OCI-LY3 (cell line): ENCODE measurements at regions not wholly inside any gene's neighbourhood (a gene's known extent, or its start where the extent isn't known, plus 50 kb on each side); places are given as distances from the start of the nearest gene placed in this dataset.

ENCODE experiments used
- H2AFZ ChIP-seq: fragments of 200-600, 300-600 bp; shearing (Covaris generic); 2 replicates; pipeline ENCODE4 v1.6.0; 2014; ENCODE audit warnings: antibody characterized with exemption, low read depth, low read length
- H3K27ac ChIP-seq: fragments of 200-600, 300-600 bp; sonication (generic); 2 replicates; pipeline ENCODE4 v1.5.1; 2014; ENCODE audit warnings: mild to moderate bottlenecking, low read length, moderate library complexity, mixed read lengths
- H3K27me3 ChIP-seq: fragments of 200-600, 300-600 bp; sonication (generic); 2 replicates; pipeline ENCODE4 v1.6.1; 2014; ENCODE audit warnings: low read depth, low read length, mixed read lengths
- H3K36me3 ChIP-seq: fragments of 200-600, 300-600 bp; sonication (generic); replicated peaks from 2 replicates; pipeline ENCODE3; 2014; ENCODE audit warnings: low read depth, low read length, mixed read lengths
- H3K4me1 ChIP-seq: fragments of 300-600, 200-600 bp; sonication (generic); 2 replicates; pipeline ENCODE4 v1.6.1; 2014; ENCODE audit warnings: low read length, mixed read lengths
- H3K4me2 ChIP-seq: fragments of 200-600, 300-600 bp; sonication (generic); 2 replicates; pipeline ENCODE4 v1.6.1; 2014; ENCODE audit warnings: low read length, mixed read lengths
- H3K4me3 ChIP-seq: fragments of 300-600, 200-600 bp; sonication (generic); 2 replicates; pipeline ENCODE4 v1.5.1; 2014; ENCODE audit warnings: antibody characterized with exemption, mild to moderate bottlenecking, low read length, moderate library complexity
- H3K79me2 ChIP-seq: fragments of 300-600, 200-600 bp; shearing (Covaris generic); 2 replicates; pipeline ENCODE4 v1.6.1; 2014; ENCODE audit warnings: mild to moderate bottlenecking, low read length, mixed read lengths
- H3K9ac ChIP-seq: fragments of 300-600, 200-600 bp; shearing (Covaris generic); 2 replicates; pipeline ENCODE4 v1.6.0; 2014; ENCODE audit warnings: mild to moderate bottlenecking, low read length, moderate library complexity
- H3K9me3 ChIP-seq: fragments of 200-600, 300-600 bp; shearing (Covaris generic); 2 replicates; pipeline ENCODE4 v1.6.1; 2014; ENCODE audit warnings: low read length, mixed read lengths; ENCODE audit not compliant: insufficient read depth
- H4K20me1 ChIP-seq: fragments of 200-600, 300-600 bp; sonication (generic); 2 replicates; pipeline ENCODE4 v1.6.1; 2016; ENCODE audit warnings: low read length, mixed read lengths; ENCODE audit not compliant: insufficient read depth
- EZH2phosphoT487 ChIP-seq: fragments of 200-600 bp; shearing (Covaris generic); IDR thresholded peaks from 2 replicates; pipeline ENCODE4 v1.6.1; 2018; ENCODE audit warnings: antibody characterized with exemption, mixed run types, low read depth
- TF ChIP-seq, protein P1 (sequence below): fragments of 200-600, 300-600 bp; sonication (generic); IDR thresholded peaks from 2 replicates; pipeline ENCODE4 v1.5.1; 2014; ENCODE audit warnings: antibody characterized with exemption, low read length, low read depth

DNA sequence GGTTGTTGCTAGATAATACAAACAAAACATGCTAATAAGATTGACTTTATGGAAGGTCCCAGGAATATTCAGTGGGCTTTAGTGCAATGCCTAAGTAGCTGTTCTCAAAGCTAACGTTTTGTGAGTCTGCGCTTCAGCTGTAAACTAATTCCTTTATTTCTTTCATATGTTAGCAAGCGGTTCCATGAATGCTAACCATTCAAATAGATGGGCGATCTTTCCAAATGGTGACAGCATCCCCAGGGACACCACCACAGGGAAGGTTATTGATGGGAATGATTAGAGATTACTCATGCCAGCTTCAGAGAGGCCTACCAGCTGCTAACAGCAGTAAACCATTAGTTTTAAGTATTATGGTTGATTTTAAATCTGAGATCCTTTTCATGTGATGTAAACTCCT, 405.7 kb upstream of the MCTP2 start:
- H4K20me1 ChIP-seq, result no peaks in the 10 kb centered on the region
- H3K36me3 ChIP-seq, result no peaks in the 10 kb centered on the region
- no peak overlapping the region for H3K4me2 ChIP-seq
- no peak overlapping the region for H3K9ac ChIP-seq
- H3K27ac ChIP-seq, result no peak overlapping the region
- H3K4me3 ChIP-seq, result no peak overlapping the region
- no peak for TF ChIP-seq EZH2phosphoT487
- TF ChIP-seq, protein P1, sequence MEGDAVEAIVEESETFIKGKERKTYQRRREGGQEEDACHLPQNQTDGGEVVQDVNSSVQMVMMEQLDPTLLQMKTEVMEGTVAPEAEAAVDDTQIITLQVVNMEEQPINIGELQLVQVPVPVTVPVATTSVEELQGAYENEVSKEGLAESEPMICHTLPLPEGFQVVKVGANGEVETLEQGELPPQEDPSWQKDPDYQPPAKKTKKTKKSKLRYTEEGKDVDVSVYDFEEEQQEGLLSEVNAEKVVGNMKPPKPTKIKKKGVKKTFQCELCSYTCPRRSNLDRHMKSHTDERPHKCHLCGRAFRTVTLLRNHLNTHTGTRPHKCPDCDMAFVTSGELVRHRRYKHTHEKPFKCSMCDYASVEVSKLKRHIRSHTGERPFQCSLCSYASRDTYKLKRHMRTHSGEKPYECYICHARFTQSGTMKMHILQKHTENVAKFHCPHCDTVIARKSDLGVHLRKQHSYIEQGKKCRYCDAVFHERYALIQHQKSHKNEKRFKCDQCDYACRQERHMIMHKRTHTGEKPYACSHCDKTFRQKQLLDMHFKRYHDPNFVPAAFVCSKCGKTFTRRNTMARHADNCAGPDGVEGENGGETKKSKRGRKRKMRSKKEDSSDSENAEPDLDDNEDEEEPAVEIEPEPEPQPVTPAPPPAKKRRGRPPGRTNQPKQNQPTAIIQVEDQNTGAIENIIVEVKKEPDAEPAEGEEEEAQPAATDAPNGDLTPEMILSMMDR, result no peak
- H2AFZ ChIP-seq, result no peak overlapping the region
- H3K27me3 ChIP-seq, result no peaks in the 10 kb centered on the region
- no peaks in the 10 kb centered on the region for H3K9me3 ChIP-seq
- H3K79me2 ChIP-seq, result no peaks in the 10 kb centered on the region
- no peaks in the 10 kb centered on the region for H3K4me1 ChIP-seq

DNA sequence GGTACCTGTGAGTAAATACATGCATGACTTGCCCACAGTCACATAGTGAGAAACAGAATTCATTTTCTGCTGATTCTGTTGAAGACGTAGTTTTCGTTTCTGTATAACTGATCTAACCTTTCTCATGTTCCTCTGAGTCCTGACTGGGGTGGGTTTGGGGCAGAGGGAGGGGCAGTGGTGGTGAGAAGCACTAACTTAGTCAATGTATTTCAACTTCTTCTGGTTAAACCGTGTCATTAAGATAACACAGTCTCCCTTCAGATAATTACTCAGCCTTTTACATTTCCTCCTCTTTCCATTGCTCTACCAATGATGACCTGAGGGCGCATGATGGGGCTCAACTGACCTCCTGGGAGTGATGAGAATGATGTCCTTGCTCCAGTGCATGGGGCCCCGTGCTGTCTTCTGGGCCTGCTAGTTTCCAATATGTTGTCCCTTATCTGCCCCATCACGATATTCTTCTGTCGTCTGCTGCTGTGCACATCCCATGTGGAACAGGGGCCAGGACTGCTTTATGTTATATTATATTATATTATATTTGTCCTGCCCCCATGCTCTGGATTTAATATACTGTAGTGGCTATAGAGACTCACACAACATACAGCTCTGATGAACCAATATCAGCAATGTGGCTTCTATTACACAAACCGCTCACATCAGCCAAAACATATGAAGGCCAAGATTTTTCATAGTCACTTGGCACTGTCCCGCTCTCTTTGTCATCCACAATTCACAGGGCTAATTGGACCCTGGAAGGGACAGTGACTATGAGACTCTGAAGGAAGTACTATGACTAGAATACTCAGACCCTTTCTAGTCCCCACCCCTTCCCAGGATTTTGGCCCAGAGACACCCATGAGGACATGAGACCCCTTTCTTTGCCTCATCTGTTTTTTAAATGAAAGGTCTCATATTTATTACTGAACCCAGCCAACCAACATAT, 407.1 kb upstream of the MCTP2 start:
- no peaks in the 10 kb centered on the region for H3K9me3 ChIP-seq
- H3K4me2 ChIP-seq, result no peak overlapping the region
- TF ChIP-seq, protein P1, result no peak
- TF ChIP-seq EZH2phosphoT487, result no peak

DNA sequence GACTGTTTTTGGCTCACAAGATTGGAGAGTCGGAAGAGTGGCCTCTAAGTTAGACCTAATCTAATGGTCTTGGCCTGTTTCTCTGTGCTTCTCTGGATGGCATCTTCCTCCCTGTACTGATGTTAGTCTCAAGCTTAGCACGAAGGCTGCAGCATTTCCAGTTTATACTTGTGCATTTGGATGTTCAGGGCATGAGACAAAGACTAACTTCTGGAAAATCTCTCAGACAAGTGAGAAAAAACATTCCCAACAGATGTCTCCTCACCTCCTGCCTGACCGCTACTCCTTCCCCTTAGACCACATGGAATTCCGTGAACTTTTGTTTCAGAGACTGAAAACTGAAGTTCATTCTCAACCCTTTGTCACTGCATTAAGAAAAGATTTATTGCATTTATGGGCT, 410.8 kb upstream of the MCTP2 start:
- Histone ChIP-seq H3K9ac (no peak overlapping the region), H3K36me3 (no peaks in the 10 kb centered on the region), H3K4me2 (no peak overlapping the region), H3K27me3 (no peaks in the 10 kb centered on the region), H3K4me3 (no peak overlapping the region), H3K9me3 (no peaks in the 10 kb centered on the region), H4K20me1 (no peaks in the 10 kb centered on the region), H3K4me1 (no peaks in the 10 kb centered on the region), H3K27ac (no peak overlapping the region), H3K79me2 (no peaks in the 10 kb centered on the region), H2AFZ (no peak overlapping the region)
- no peak for TF ChIP-seq EZH2phosphoT487
- TF ChIP-seq, protein P1, result no peak

More for the DNA sequence above, 407.1 kb upstream of the MCTP2 start:
- no peaks in the 10 kb centered on the region for H4K20me1 ChIP-seq
- no peak overlapping the region for H3K4me3 ChIP-seq
- no peaks in the 10 kb centered on the region for H3K4me1 ChIP-seq
- no peak overlapping the region for H3K27ac ChIP-seq
- no peaks in the 10 kb centered on the region for H3K36me3 ChIP-seq
- H3K9ac ChIP-seq, result no peak overlapping the region
- H3K79me2 ChIP-seq, result no peaks in the 10 kb centered on the region
- no peak overlapping the region for H2AFZ ChIP-seq
- no peaks in the 10 kb centered on the region for H3K27me3 ChIP-seq

DNA sequence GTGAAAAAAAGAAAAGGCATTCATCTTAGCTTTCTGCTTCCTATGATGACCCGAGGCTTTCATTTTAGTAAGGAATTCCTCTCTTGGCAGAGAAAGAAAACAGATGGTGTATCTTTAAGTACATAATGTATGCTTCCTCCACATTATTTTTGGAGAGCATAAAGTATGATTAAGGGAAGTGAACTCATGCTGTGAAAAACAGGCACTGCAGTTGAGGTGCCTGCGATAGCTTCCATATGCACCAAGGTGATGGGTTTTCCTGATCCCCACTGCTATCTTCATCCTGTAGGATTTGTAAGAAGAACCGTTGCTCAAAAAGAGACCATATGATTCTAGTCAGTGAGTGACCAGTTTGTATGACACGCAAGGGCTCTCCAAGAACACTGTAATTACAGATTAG, 411.5 kb upstream of the MCTP2 start:
- H3K27me3 ChIP-seq, result no peaks in the 10 kb centered on the region
- H3K36me3 ChIP-seq, result no peaks in the 10 kb centered on the region
- no peak overlapping the region for H3K9ac ChIP-seq
- no peak overlapping the region for H3K4me3 ChIP-seq
- H2AFZ ChIP-seq, result no peak overlapping the region
- H4K20me1 ChIP-seq, result no peaks in the 10 kb centered on the region
- TF ChIP-seq, protein P1, result no peak
- no peak for TF ChIP-seq EZH2phosphoT487
- no peaks in the 10 kb centered on the region for H3K79me2 ChIP-seq
- no peaks in the 10 kb centered on the region for H3K9me3 ChIP-seq
- no peaks in the 10 kb centered on the region for H3K4me1 ChIP-seq
- H3K4me2 ChIP-seq, result no peak overlapping the region
- H3K27ac ChIP-seq, result no peak overlapping the region
